ENCODE measurements at regions not wholly inside any gene's neighbourhood (a gene's known extent, or its start where the extent isn't known, plus 50 kb on each side); places are given as distances from the start of the nearest gene placed in this dataset.

DNA sequence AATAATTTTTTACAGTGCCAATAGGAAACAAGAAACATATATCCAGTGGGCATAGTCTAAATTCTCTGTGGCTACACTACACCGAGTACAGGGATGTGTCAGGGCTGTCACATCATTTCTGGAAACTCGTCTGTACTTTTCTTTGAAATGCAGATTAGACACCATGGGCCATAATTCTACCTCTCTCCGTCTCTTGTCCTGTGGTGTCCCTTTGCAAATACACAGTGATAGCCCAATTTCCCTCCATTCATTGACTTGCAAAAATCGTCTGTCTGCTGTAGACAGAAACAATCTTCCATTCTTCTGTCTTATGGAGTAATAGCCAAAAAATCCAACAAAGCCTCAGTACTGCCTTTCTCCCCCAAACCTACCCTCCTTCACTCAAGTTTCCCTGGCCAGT, 487.1 kb upstream of the ANO3 start:
- in situ Hi-C loops (cut with MboI; ENCODE audit: low pct_unique_long_range_greater_than_20kb, low sequenced_read_pairs, unreplicated experiment): no loop called here
- no peak for DNase-seq (ENCODE audit: low spot score)
- TF ChIP-seq CTCF (IDR thresholded peaks at IDR 0.05; ENCODE audit: extremely low read depth, insufficient read depth, missing control alignments): no peak

GRCh38 chr11:25855916-25856315, 476.0 kb upstream of the ANO3 start:
- no peak for DNase-seq (ENCODE audit: low spot score)
- no peak for TF ChIP-seq CTCF (IDR thresholded peaks at IDR 0.05; ENCODE audit: extremely low read depth, insufficient read depth, missing control alignments)
- in situ Hi-C loops (cut with MboI; ENCODE audit: low pct_unique_long_range_greater_than_20kb, low sequenced_read_pairs, unreplicated experiment): no loop called here

DNA sequence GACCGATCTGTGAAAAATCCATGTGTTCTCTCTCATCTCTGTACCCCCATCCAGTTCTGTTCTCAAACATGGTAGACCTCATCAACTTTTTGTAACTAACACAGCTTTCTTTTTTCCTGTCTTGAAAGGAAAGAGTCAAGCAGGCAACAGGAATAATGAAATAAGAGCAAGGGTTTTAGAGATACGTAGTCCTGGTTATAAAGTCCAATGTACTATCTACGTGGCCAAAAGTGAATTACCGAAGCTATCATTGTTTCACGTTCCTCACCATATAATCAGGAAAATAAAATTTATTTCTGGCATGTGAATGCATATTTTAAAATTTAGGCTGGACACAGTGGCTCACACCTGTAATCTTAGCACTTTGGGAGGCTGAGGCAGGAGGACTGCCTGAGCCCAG, 472.2 kb upstream of the ANO3 start:
- in situ Hi-C loops (cut with MboI; ENCODE audit: low pct_unique_long_range_greater_than_20kb, low sequenced_read_pairs, unreplicated experiment): no loop called here
- no peak for DNase-seq (ENCODE audit: low spot score)
- no peak for TF ChIP-seq CTCF (IDR thresholded peaks at IDR 0.05; ENCODE audit: extremely low read depth, insufficient read depth, missing control alignments)

- DNase-seq (ENCODE audit: low spot score): no peak
- no peak for TF ChIP-seq CTCF (IDR thresholded peaks at IDR 0.05; ENCODE audit: extremely low read depth, insufficient read depth, missing control alignments)
- in situ Hi-C loops (cut with MboI; ENCODE audit: low pct_unique_long_range_greater_than_20kb, low sequenced_read_pairs, unreplicated experiment): no loop called here
These were observed 471.1 kb upstream of the ANO3 start for GRCh38 chr11:25860677-25861450.

GRCh38 chr11:25862159-25862558, 469.8 kb upstream of the ANO3 start:
- in situ Hi-C loops (cut with MboI; ENCODE audit: low pct_unique_long_range_greater_than_20kb, low sequenced_read_pairs, unreplicated experiment): no loop called here
- DNase-seq (ENCODE audit: low spot score): no peak
- no peak for TF ChIP-seq CTCF (IDR thresholded peaks at IDR 0.05; ENCODE audit: extremely low read depth, insufficient read depth, missing control alignments)

- no peak for TF ChIP-seq CTCF (IDR thresholded peaks at IDR 0.05; ENCODE audit: extremely low read depth, insufficient read depth, missing control alignments)
- in situ Hi-C loops (cut with MboI; ENCODE audit: low pct_unique_long_range_greater_than_20kb, low sequenced_read_pairs, unreplicated experiment): no loop called here
- no peak for DNase-seq (ENCODE audit: low spot score)
These were observed 467.9 kb upstream of the ANO3 start for GRCh38 chr11:25863986-25864385.
